Hindlimb muscle (tissue), 1 donor: ENCODE measurements at regions not wholly inside any gene's neighbourhood (a gene's known extent, or its start where the extent isn't known, plus 50 kb on each side); places are given as distances from the start of the nearest gene placed in this dataset.

ENCODE experiments used
- DNase-seq: peaks from one replicate; pipeline ENCODE4 v3.0.0-alpha.2; 2013

GRCh38 chr2:222146488-222146887 lies 152.3 kb downstream of the PAX3 start:
- no peak for DNase-seq

- no peak for DNase-seq
These were observed 156.8 kb downstream of the PAX3 start for GRCh38 chr2:222142027-222142426.

GRCh38 chr2:222136106-222136630 lies 162.6 kb downstream of the PAX3 start:
- no peak for DNase-seq

- DNase-seq: no peak
These were observed 164.1 kb downstream of the PAX3 start for GRCh38 chr2:222134654-222135053.

GRCh38 chr2:222133897-222134296 lies 164.9 kb downstream of the PAX3 start:
- DNase-seq: no peak

DNA sequence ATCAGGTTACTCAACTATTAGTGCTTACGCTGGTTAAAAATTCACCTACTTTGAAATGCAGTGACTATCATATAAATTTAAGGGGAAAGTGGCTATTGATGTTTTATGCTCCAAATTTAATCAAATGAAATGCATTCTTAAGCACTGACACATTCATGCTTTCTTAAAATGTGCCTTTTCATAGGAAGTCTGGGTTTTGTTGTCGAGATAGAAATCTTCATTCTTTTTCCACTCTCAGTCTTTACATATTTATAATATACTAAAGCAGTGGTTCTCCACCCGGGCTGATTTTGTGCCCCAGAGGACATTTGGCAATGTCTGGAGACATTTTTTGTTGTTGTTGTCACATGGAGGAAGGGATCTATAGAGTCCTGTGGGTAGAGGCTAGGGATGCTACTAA lies 167.9 kb downstream of the PAX3 start:
- DNase-seq: no peak

DNA sequence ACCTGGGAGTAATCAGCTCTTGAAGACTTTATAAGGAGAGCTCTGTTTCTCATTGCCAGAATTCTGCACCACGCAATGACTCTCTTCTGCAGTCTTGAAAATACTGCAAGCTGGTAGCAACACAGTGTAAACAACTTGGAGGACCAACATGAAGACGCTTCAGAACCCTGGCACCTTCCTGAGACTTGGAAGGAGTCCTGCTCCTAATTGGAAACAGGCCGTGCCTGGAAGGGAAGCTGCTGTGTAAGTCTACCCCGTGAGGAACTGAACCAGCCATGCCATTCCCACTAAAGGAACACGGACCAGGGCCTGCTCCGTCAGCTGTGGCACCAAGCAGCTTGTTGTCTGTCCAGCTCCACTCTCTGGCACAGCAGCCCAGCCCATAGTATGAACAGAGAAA lies 171.1 kb downstream of the PAX3 start:
- no peak for DNase-seq

DNA sequence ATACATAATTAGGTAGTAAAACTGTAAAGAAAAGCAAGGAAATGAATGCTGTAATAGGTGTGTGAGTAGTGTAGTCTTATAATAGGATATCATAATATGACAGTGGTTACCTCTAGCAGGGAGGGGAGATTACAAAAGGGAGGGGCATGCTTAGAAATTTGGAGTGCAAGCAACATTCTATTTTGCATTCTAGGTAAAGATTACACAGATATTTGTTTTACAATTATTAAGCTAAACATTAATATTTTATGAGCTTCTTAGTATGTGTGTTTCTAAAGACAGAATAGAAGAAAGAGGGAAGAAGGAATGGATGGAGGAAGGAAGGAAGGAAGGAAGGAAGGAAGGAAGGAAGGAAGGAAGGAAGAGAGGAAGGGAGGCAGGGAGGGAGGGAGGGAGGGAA lies 177.9 kb downstream of the PAX3 start:
- DNase-seq: no peak

DNA sequence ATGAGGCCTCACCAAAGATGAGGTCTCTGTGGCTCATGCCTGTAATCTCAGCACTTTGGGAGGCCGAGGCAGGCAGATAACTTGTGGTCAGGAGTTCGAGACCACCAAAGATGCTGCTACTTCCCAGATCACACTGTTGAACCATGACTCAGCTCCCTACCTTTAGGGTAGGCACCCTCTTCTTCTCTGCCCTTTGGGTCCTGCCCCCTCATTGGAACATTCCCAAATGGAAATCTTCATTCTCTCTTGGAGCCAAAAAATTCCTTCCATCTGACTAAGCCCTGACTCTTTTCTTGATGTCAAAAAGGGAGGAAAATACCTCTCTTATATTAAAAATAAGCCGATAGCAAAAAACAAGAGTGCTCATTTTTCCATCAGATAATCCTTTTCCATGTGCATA lies 183.5 kb downstream of the PAX3 start:
- DNase-seq: no peak

GRCh38 chr2:222108957-222109585 lies 189.7 kb downstream of the PAX3 start:
- DNase-seq: no peak

DNA sequence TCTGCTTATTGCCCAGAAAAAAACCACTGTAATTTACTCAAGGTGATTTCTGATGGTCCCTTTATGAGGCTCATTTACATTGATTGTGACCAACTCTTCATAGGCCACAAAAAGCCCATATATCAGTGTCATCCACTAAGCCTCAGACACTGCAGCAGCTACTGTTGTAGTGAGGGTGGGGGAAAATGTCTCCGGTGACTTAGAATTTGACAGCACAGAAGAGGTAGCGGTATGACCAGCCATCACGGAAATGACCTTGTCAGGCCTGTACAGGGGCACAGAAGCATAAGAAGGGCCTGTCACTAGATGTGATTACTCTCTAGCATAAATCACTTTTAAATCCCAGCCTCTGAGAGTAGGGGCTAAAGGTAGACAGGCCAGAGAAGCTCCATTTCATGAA lies 190.3 kb downstream of the PAX3 start:
- no peak for DNase-seq

- no peak for DNase-seq
These were observed 193.8 kb downstream of the PAX3 start for GRCh38 chr2:222105046-222105445.

GRCh38 chr2:222102575-222103349 lies 196.0 kb downstream of the PAX3 start:
- no peak for DNase-seq

DNA sequence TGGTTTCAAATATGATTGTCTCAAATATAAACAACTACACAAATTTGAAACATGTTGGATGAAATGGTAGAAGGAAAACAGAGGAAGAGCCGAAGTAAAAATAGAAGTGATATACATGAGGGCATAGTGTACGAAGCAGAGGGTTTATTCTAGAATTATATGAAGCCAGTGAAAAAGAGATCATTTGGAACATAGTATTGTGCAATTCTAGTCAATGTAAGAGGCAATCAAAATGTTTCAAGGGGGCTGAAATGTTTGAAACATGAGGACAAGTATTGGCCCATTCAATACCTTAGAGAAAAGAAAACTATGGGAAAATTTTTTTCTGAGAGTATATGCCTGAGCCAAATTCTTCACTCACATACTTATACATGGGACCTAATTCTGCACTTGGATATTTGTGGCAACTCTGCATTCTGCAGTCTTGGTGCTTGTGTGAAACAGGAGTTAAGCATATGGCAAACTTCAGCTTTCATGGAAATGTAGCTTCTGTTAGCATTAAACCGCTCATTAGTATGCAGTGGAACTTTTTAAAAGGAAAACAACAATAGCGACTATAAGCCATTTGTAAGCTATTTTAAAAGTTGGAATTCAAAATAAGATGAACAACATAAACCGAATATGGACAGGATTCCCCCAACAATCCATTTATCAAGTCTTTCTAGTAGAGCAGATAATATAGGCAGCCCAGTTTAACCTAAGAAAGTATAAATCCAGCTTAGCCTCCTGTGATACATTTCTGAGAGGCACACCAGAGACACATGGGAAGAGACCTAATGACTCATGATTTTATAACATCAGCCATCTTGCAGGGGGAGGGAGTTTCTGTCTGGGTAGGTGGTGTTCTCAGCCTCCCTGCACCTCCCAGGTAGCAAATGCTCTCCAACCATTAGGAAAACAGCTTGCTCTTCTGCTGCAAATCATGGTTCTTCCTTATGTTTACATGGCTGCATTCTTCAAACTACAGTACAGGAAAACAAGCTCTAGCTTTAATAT lies 197.8 kb downstream of the PAX3 start:
- no peak for DNase-seq

DNA sequence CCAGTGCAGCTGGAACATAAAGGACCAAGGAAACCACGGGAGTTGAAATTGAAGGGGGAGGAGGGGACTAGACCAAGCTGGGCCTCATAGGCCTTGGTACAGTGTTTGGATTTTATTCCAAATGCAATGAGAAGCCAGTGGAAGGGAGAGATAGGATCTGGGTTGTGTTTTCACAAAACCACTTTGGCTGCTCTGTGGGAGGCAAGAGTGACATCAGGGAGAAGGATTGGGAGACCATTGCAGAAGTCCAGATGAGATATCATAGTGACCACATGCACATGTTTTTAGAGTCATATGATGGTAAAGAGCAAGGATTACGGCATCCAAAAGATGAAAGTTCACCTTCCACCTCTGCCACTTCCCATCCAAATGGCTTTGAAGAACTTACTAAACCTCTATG lies 210.2 kb downstream of the PAX3 start:
- no peak for DNase-seq

DNA sequence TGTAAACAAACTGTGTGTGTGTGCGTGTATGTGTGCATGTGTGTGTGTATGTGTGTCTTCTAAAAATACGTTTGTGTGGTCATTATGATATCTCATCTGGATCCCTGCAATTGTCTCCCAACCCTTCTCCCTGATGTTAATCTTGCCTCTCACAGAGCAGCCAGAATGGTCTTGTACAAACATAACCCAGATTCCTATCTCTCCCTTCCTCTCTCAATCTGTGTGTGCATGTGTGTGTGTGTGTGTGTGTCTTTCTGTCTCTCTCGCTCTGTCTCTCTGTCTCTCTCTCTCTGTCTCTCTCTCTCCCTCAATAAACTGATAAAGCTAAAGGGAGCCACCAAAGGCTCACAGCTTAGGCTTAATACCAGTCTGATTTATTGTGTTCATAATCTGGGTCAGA lies 210.8 kb downstream of the PAX3 start:
- no peak for DNase-seq

GRCh38 chr2:222082201-222082600 lies 216.6 kb downstream of the PAX3 start:
- DNase-seq: no peak

GRCh38 chr2:222080141-222080540 lies 218.7 kb downstream of the PAX3 start:
- no peak for DNase-seq

DNA sequence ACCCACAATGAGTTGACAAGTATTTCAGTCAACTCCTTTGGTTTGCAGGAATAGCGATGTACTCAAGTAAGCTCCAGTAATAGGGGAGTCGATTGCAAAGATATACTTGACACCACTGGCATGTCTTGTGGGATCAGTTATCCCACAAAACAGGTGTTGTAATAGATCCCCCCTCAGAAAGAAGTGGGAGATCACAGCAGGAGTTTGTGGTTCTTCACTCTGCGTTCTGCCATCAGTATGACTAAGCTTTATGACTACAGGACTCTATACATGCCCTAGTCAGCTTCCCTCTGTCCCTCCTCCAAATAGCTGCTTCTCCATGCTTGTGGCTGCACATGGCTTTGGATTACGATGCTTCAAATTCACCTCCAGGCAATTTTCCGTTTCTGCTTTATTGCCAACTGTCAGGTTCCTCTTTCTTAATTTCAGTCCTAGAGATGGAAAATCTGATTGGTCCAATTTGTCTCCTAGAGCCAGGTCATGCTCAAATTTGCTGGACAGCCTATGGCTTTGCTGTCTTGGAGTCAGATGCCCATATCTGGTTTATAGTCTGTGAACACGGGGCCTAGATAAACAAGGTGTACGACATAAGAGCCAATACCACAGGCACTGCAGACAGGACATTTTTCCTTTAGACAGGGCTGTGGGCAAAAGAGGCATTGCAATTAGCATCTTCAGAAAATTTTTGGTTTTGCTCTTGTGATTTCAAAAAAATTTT lies 221.7 kb downstream of the PAX3 start:
- DNase-seq: no peak

DNA sequence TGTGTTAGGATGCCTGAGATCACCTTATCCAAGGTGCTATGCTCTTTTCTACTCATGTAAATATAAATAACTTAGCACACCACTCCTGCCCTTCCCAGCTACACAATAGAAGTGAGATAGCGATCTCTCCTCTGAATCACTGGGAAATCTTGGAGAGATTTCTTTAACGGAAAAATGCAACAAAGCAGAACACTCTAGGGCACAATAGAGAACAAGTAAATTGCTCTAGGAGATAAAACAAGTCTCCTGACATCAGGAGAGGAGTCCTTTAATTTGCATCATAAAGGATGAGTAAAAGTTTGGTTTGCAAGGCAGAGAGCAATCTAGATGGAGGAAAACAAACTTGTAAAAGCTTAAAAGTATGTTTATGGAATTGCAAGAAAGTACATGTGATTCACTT lies 224.1 kb downstream of the PAX3 start:
- no peak for DNase-seq

GRCh38 chr2:222071911-222072310 lies 226.9 kb downstream of the PAX3 start:
- no peak for DNase-seq

GRCh38 chr2:222064286-222064685 lies 234.5 kb downstream of the PAX3 start:
- DNase-seq: no peak
